Breast epithelium (tissue), 4 donors: ENCODE measurements at regions not wholly inside any gene's neighbourhood (a gene's known extent, or its start where the extent isn't known, plus 50 kb on each side); places are given as distances from the start of the nearest gene placed in this dataset.

Experiments
- DNase-seq, 2 donors: peaks; one replicate each; pipeline ENCODE4 v3.0.0-alpha.2; 2019; ENCODE audit warnings: low spot score in 2 of 2
- H3K27ac ChIP-seq, 2 donors: fragments of 200-600 bp; sonication (generic) in 1 of 2; one replicate each; pipeline ENCODE4 v1.5.1; 2016 to 2019; ENCODE audit warnings: mild to moderate bottlenecking in 1 of 2
- H3K27me3 ChIP-seq, 2 donors: fragments of 200-600 bp; sonication (generic) in 1 of 2; one replicate each; pipeline versions ENCODE4 v1.5.1 to v1.6.0; 2017 to 2019; ENCODE audit warnings: control low read depth in 1 of 2, mild to moderate bottlenecking in 1 of 2
- H3K36me3 ChIP-seq: fragments of 200-600 bp; one replicate; pipeline ENCODE4 v1.5.1; 2019
- H3K4me1 ChIP-seq, 2 donors: fragments of 200-600 bp; sonication (generic); one replicate each; pipeline ENCODE4 v1.5.1; 2016 to 2019; ENCODE audit warnings: control low read depth in 1 of 2
- H3K4me3 ChIP-seq, 3 donors: fragments of 200-600 bp; sonication (generic); 1 replicate in 2 of 3; 2 replicates in 1 of 3; pipeline ENCODE4 v1.5.1; 2016 to 2019; ENCODE audit warnings: mild to moderate bottlenecking in 3 of 3, moderate library complexity in 2 of 3
- H3K9me3 ChIP-seq, 2 donors: fragments of 200-600 bp; sonication (generic) in 1 of 2; one replicate each; pipeline ENCODE4 v1.5.1; 2016 to 2019; ENCODE audit warnings: control low read depth in 1 of 2
- POLR2A ChIP-seq: fragments of 450-650 bp; IDR thresholded peaks from one replicate; pipeline ENCODE4 v1.6.1; 2016; ENCODE audit warnings: antibody characterized with exemption, mild to moderate bottlenecking, moderate library complexity
- POLR2AphosphoS5 ChIP-seq, 3 donors: sonication (generic); formaldehyde crosslinking; IDR thresholded peaks; one replicate each; pipeline ENCODE4 v1.6.1; 2017; ENCODE audit warnings: antibody characterized with exemption in 3 of 3
- intact Hi-C: fragments of 100-400 bp; cut with DNase I; formaldehyde crosslinking; loops from one replicate; pipeline ENCODE4 v1.15.1; 2023; ENCODE audit warnings: low total_unique reads
- TF ChIP-seq, protein P1 (sequence below), 3 donors: fragments of 450-650 bp; IDR thresholded peaks; one replicate each; pipeline ENCODE4 v1.5.1; 2016 to 2017; ENCODE audit warnings: antibody characterized with exemption in 3 of 3, mild to moderate bottlenecking in 3 of 3, moderate library complexity in 3 of 3

DNA sequence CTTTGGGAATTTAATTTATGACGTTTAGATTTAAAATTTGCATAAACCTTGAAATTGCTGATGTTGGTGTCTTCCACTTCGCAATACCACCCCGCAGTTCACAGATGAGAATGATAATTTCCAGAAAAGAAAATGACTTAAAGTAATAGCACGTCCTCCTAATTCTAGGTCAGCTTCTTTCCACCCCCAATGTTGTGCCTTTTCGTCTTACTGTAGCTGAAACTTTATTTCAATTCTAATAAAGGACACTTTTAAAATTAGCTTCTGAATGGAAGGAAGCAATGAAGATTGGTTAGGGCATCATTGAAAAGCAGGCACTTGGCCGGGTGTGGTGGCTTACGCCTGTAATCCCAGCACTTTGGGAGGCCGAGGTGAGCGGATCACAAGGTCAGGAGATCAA, 107.4 kb downstream of the MYCN start:
- Histone ChIP-seq H3K36me3 (no peaks in the 10 kb centered on the region), H3K27me3 (no peaks in the 10 kb centered on the region), H3K27ac (no peak overlapping the region), H3K4me3 (no peak overlapping the region), H3K4me1 (no peaks in the 10 kb centered on the region), H3K9me3 (no peaks in the 10 kb centered on the region)
- no peak for TF ChIP-seq POLR2AphosphoS5 (IDR thresholded peaks at IDR 0.05)
- DNase-seq = no peak
- intact Hi-C loops = no loop called here

DNA sequence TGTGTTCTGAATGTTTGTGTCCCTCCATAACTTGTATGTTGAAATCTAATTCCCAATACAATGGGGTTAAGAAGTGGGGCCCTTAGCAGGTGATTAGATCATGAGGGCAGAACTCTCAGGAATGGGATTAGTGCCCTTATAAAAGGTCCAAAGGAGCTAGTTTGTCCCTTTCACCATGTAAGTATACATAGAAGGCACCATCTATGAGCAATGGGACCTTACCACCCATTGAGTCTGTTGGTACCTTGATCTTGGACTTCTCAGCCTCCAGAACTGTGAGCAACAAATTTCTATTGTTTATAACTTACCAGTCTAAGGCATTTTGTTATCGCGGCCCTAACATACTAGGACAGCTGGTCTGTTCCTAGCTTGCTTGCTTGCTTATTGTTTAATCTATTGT, 106.3 kb downstream of the MYCN start:
- intact Hi-C loops = no loop called here

DNA sequence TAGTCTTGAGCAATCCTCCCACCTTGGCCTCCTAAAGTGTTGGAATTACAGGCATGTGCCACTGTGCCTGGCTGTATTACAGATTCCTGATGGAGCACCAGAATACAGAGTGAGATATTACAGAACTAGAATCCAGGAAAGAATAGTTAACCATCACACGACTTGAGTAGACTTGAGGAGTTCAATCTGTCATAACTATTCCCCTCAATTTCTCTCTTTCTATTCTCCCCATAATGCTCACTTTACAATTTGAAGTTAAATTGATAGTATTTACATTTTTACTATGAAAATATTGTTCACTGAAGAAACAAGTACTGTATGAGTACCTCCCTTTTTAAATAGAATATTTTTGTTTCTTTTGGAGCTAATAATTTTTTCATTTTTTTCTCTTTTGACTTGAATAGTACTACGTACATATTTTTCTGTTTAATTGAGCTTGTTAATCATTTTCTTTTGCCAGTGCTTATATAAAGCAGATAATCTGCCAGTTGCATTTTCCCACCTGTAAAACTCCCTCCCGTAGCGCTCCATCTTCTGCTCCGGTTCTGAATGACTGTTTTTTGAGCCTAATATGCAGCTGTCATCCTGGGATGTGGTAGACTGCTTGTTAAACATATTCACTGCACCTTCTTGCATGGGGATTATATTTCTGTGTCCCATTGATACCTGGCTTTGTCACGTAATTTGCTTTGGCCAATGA, 105.5 kb downstream of the MYCN start:
- TF ChIP-seq, protein P1, sequence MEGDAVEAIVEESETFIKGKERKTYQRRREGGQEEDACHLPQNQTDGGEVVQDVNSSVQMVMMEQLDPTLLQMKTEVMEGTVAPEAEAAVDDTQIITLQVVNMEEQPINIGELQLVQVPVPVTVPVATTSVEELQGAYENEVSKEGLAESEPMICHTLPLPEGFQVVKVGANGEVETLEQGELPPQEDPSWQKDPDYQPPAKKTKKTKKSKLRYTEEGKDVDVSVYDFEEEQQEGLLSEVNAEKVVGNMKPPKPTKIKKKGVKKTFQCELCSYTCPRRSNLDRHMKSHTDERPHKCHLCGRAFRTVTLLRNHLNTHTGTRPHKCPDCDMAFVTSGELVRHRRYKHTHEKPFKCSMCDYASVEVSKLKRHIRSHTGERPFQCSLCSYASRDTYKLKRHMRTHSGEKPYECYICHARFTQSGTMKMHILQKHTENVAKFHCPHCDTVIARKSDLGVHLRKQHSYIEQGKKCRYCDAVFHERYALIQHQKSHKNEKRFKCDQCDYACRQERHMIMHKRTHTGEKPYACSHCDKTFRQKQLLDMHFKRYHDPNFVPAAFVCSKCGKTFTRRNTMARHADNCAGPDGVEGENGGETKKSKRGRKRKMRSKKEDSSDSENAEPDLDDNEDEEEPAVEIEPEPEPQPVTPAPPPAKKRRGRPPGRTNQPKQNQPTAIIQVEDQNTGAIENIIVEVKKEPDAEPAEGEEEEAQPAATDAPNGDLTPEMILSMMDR (IDR thresholded peaks at IDR 0.05) = no peak
- TF ChIP-seq POLR2A (no peak), POLR2AphosphoS5 (IDR thresholded peaks at IDR 0.05) (no peak)
- DNase-seq = no peak
- intact Hi-C loops = no loop called here
- Histone ChIP-seq H3K36me3 (no peaks in the 10 kb centered on the region), H3K4me3 (no peak overlapping the region), H3K27ac (no peak overlapping the region), H3K9me3 (no peaks in the 10 kb centered on the region), H3K27me3 (peaks cover 0 to 6% of the 10 kb centered on the region in 2 donors), H3K4me1 (no peaks in the 10 kb centered on the region)

More for the DNA sequence above, 106.3 kb downstream of the MYCN start:
- no peaks in the 10 kb centered on the region for H3K4me1 ChIP-seq
- no peak for DNase-seq
- no peaks in the 10 kb centered on the region for H3K36me3 ChIP-seq
- H3K9me3 ChIP-seq = no peaks in the 10 kb centered on the region
- H3K27me3 ChIP-seq = peaks cover 0 to 4% of the 10 kb centered on the region in 2 donors
- no peak overlapping the region for H3K4me3 ChIP-seq
- TF ChIP-seq, protein P1 (IDR thresholded peaks at IDR 0.05) = no peak
- TF ChIP-seq POLR2A (no peak), POLR2AphosphoS5 (IDR thresholded peaks at IDR 0.05) (no peak)
- no peak overlapping the region for H3K27ac ChIP-seq

DNA sequence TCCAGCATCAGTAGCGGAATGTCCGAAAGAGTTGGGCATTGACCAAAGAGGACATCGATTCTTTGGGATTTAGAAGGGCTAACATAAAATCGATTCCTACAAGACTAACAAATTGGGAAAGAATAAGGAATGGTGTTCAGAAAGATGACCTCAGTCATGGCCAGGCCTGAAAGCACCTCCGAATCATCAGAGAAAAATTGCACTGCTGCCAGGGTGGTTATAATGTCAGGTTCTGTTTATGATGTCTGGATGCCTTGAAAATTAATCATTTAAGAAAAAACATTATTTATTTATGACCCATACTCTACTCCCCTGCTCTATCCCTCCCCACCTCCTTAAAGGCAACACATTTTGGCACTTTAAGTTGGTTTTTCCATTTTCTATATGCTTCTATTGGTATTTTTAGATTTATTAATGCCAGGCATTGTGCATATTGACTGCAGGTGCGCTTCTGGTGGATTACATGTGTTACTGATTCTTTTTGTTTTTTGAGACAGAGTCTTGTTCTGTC, 104.7 kb downstream of the MYCN start:
- H3K27ac ChIP-seq = no peak overlapping the region
- H3K27me3 ChIP-seq = peaks cover 0 to 6% of the 10 kb centered on the region in 2 donors
- H3K4me1 ChIP-seq = no peaks in the 10 kb centered on the region
- H3K36me3 ChIP-seq = no peaks in the 10 kb centered on the region
- H3K4me3 ChIP-seq = no peak overlapping the region
- TF ChIP-seq, protein P1 (IDR thresholded peaks at IDR 0.05) = no peak
- no peak for TF ChIP-seq POLR2AphosphoS5 (IDR thresholded peaks at IDR 0.05)
- TF ChIP-seq POLR2A = no peak
- intact Hi-C loops = no loop called here
- H3K9me3 ChIP-seq = no peaks in the 10 kb centered on the region
- DNase-seq = no peak

DNA sequence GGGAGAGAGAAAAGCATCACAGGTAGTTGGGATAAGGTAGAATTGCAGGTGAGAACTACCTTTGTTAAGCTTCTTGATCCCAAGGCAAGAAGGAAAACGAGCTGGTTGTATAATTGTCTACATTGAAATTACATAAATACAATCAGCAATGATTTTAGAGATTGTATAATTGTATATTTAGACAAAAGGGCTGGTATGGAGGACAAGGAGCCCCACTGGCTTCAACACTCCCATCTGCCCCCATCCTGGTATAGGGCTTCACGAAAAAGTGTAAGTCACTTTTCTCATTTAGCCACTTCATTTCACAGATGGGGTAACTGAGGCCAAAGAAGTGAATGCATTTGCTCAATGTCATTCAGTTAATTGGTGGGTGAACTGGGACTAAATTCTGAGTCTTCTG, 103.3 kb downstream of the MYCN start:
- intact Hi-C loops = no loop called here
- H3K27me3 ChIP-seq = peaks cover 0 to 6% of the 10 kb centered on the region in 2 donors
- H3K36me3 ChIP-seq = no peaks in the 10 kb centered on the region
- TF ChIP-seq POLR2AphosphoS5 (IDR thresholded peaks at IDR 0.05) (no peak), POLR2A (no peak)
- TF ChIP-seq, protein P1 (IDR thresholded peaks at IDR 0.05) = no peak
- H3K9me3 ChIP-seq = no peaks in the 10 kb centered on the region
- DNase-seq = no peak
- no peak overlapping the region for H3K27ac ChIP-seq
- H3K4me1 ChIP-seq = no peaks in the 10 kb centered on the region
- no peak overlapping the region for H3K4me3 ChIP-seq
